Type B pancreatic cell (in vitro differentiated cells): ENCODE measurements at regions not wholly inside any gene's neighbourhood (a gene's known extent, or its start where the extent isn't known, plus 50 kb on each side); places are given as distances from the start of the nearest gene placed in this dataset.

Source experiments
- DNase-seq: peaks from one replicate; pipeline ENCODE4 v3.0.0; 2021; ENCODE audit warnings: mixed read lengths; ENCODE audit not compliant: unreplicated experiment; ENCODE audit errors: extremely low spot score
- H3K27ac Mint-ChIP-seq: 2 replicates; pipeline ENCODE4 v1.8.0; 2021; ENCODE audit warnings: mild to moderate bottlenecking, mixed read lengths
- H3K27me3 Mint-ChIP-seq: 2 replicates; pipeline ENCODE4 v1.8.0; 2021; ENCODE audit warnings: mixed read lengths
- H3K36me3 Mint-ChIP-seq: 2 replicates; pipeline ENCODE4 v1.8.0; 2021; ENCODE audit warnings: mixed read lengths
- H3K4me1 Mint-ChIP-seq: one replicate; pipeline ENCODE4 v1.8.0; 2021; ENCODE audit warnings: mixed read lengths; ENCODE audit not compliant: unreplicated experiment
- H3K4me3 Mint-ChIP-seq: 2 replicates; pipeline ENCODE4 v1.8.0; 2021; ENCODE audit warnings: mild to moderate bottlenecking, mixed read lengths
- H3K9me3 Mint-ChIP-seq: 2 replicates; pipeline ENCODE4 v1.8.0; 2021; ENCODE audit warnings: mixed read lengths
- TF ChIP-seq, protein P1 (sequence below): fragments of 200-600 bp; sonication (generic); conservative IDR thresholded peaks from 2 replicates; pipeline ENCODE4 v1.5.0; 2021; ENCODE audit warnings: antibody characterized with exemption, mild to moderate bottlenecking

DNA sequence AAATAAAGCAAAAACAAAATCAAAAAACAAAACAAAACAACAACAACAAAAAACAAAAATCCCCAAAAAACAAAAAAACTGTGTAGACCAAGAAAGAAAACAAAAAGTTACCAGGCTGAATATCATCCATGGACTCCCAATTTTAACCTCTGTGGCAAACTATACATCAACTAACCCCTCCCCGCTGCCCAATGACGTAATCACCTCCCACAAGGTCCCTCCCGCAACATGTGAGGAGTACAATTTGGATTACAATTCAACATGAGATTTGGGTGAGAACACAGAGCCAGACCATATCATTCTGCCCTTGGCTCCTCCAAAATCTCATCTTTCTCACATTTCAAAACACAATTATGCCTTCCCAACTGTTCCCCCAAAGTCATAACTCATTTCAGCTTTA lies 179.8 kb downstream of the DERA start:
- TF ChIP-seq, protein P1, sequence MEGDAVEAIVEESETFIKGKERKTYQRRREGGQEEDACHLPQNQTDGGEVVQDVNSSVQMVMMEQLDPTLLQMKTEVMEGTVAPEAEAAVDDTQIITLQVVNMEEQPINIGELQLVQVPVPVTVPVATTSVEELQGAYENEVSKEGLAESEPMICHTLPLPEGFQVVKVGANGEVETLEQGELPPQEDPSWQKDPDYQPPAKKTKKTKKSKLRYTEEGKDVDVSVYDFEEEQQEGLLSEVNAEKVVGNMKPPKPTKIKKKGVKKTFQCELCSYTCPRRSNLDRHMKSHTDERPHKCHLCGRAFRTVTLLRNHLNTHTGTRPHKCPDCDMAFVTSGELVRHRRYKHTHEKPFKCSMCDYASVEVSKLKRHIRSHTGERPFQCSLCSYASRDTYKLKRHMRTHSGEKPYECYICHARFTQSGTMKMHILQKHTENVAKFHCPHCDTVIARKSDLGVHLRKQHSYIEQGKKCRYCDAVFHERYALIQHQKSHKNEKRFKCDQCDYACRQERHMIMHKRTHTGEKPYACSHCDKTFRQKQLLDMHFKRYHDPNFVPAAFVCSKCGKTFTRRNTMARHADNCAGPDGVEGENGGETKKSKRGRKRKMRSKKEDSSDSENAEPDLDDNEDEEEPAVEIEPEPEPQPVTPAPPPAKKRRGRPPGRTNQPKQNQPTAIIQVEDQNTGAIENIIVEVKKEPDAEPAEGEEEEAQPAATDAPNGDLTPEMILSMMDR = no peak
- no peaks in the 10 kb centered on the region for H3K27me3 Mint-ChIP-seq
- no peaks in the 10 kb centered on the region for H3K4me1 Mint-ChIP-seq
- no peaks in the 10 kb centered on the region for H3K9me3 Mint-ChIP-seq
- H3K27ac Mint-ChIP-seq = no peak overlapping the region
- H3K36me3 Mint-ChIP-seq = peaks cover 1% of the 10 kb centered on the region
- DNase-seq = no peak
- H3K4me3 Mint-ChIP-seq = no peak overlapping the region

DNA sequence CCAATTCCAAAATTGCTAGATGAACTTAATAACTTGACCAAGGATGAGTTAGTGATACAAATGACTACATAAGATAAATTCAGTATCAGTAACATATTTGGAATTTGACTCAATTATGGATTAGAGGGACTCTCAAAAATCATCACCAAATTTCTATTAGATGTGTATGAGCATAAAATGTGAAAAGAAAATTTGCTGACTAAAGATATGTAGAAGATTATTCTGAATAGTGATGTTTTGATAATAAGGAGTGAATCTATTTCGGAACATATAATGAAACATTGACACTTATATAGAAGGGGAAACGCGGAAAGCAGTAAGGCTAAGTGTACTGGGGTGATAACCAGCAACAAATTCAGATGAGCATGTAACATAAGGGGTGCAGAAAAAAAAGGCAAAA lies 177.3 kb downstream of the DERA start:
- H3K9me3 Mint-ChIP-seq = no peaks in the 10 kb centered on the region
- H3K27me3 Mint-ChIP-seq = no peaks in the 10 kb centered on the region
- H3K27ac Mint-ChIP-seq = no peak overlapping the region
- H3K36me3 Mint-ChIP-seq = peaks cover 3% of the 10 kb centered on the region
- TF ChIP-seq, protein P1 = no peak
- no peaks in the 10 kb centered on the region for H3K4me1 Mint-ChIP-seq
- DNase-seq = no peak
- H3K4me3 Mint-ChIP-seq = no peak overlapping the region
